Posterior vena cava (tissue), 2 donors: ENCODE measurements at regions not wholly inside any gene's neighbourhood (a gene's known extent, or its start where the extent isn't known, plus 50 kb on each side); places are given as distances from the start of the nearest gene placed in this dataset.
A peak's percentile ranks its signal among the peaks of the same experiment; 100 is the strongest.

Experiments
- DNase-seq: peaks from one replicate; pipeline ENCODE4 v3.0.0-alpha.2; 2020; ENCODE audit warnings: low spot score
- intact Hi-C, 2 donors: fragments of 100-400 bp; cut with DNase I; formaldehyde crosslinking; loops; one replicate each; pipeline versions ENCODE4 v1.14.1 to v1.14.2; 2022 to 2023
- donor health status: DM: yes; HTN: yes; CAD: no.
- donor health status: DM: yes; HTN: yes; CAD: no.

DNA sequence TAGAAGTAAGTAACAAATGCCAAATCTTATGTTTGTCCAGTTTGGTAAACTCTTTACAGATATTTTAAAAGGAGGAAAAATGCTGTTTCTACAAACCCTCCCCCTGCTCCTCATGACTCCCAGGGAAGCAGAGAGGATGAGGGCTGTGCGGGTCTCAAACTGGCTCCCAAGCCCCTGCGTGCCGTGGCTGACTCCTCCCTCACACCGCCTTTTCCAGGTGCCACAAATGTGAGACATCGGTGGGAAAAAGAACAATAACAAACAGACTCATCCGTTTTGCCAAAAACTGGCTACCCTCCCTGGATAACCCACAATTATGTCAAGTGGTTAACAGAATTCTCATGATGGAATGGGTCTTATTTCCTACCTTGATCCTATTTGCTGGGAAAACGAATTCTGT, 594.6 kb downstream of the PTPRU start:
- peak; percentile 7 for DNase-seq
- intact Hi-C loops: no loop called here

GRCh38 chr1:29830383-29830782, 594.1 kb downstream of the PTPRU start:
- peak; percentile 55 for DNase-seq
- intact Hi-C loops: no loop called here

DNA sequence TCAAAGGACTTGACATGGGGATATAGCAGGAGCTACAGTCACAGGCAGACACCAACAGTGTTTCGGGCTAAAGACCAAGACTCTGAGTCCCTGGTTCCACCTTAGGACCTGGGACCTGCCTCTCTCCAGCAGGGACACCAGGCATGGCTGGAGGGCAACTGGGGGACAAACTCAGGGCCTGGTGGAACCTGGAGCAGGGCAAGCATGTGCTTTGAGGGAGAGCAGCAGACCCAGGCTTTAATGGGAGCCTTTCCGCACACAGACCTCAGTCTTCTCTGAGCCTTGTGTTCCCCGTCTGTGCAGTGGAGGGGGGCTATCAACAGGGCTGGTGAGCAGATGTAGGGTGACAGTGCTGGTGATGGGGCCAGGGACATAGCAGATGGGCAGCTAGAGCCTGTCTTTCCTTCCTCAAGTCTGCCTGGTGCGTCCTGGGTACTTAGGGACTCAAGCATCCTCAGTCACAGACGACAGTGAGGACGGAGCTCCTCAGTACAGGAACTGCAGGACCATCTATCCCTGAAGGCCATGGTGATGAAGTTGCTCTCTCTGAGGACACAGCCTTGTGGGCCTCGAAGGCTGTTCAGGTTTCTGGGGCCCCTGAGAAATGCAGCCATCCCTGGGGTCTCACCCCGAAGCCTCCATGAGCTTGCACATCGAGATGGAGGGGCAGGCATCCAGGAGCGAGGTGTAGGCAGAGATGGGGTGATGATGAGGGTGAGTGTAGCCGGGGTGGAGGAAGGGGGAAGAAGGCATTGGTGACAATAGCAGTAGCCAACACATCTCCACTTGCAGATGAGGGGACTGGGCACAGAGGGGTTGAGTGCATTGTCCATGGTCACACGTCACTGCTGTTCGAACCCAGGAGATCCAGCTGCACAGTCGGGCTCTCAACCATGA, 593.4 kb downstream of the PTPRU start:
- peak; percentile 49 for DNase-seq
- intact Hi-C loops: no loop called here

GRCh38 chr1:29828526-29829447, 592.5 kb downstream of the PTPRU start:
- intact Hi-C loops: no loop called here
- DNase-seq: no peak

DNA sequence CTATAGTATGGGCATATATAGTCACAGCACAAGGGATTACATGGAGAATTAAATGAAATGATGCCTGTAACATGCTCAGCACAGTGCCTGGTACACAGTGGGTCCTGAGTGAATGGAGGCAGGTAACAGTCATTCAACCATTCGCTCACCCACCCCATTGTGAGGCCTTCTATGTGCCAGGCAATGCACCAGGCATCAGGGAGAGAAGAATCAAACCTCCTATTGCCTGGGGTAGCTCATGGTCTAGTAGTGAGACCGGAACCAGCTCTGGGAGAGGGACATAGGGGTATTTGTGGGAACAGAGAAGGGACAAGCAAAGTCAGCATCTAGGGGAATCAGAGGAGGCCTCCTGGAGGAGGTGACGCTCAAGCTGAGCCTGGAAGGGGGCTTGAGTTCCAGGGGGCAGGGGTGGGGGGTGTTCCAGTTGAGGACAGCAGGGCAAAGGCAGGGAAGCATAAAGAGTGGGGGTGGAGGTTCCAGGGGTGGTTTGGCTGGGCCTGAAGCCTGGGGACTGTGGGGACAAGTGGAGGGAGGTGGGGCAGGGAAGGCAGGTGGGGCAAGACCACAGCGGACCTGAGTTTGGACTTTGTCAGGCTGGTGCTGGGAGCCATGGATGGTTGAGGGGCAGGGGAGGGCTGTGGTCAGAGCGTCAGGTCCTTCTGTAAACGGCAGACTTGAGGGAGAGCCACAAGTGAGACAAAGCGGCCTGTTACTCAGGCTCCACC, 591.6 kb downstream of the PTPRU start:
- no peak for DNase-seq
- intact Hi-C loops: no loop called here

DNA sequence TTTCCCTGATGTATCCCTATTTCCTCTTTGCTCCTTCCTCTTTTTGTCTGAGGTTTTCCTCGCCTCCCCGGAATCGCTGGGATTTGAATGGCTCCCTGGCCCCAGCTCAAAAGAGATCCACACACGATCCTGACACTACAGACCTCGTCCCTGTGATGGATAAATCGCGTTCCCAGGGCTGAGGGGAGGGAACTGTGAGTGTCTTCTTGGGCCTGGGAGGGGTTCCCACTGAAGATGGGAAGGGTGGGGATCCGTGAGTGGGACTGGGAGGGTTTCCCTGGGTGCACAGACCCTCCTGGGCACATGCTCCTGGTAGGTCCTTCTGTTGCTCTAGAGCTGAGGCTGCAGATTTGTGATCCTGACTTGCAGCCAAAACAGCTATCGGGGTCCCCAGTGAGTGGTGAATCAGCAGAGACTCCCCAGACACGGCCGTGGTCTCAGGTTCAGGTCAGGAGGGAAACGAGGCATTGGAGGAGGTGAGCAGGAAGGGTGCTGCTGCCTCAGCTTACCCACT, 591.0 kb downstream of the PTPRU start:
- DNase-seq: no peak
- intact Hi-C loops: no loop called here

- intact Hi-C loops: no loop called here
- no peak for DNase-seq
These were observed 590.3 kb downstream of the PTPRU start for GRCh38 chr1:29826646-29827045.

DNA sequence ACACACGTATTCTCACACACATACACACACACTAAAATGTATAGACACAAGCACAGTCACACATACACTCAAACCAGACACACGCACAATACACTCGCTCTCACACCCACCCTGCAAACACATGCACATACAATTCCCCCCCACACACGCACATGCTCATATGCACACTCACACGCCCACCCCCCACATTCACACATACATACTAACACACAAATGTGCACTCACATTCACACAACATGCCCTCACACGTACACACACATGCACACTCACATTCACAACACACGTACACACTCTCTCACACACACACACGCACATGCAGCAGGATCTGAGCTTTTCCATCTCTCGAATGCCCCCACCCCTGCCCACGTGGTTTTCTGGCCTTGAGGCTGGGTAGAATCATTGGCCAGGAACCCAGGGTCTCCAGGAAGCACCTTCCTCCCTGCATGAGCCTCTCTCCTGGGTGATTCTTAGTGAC, 589.7 kb downstream of the PTPRU start:
- intact Hi-C loops: no loop called here
- no peak for DNase-seq

DNA sequence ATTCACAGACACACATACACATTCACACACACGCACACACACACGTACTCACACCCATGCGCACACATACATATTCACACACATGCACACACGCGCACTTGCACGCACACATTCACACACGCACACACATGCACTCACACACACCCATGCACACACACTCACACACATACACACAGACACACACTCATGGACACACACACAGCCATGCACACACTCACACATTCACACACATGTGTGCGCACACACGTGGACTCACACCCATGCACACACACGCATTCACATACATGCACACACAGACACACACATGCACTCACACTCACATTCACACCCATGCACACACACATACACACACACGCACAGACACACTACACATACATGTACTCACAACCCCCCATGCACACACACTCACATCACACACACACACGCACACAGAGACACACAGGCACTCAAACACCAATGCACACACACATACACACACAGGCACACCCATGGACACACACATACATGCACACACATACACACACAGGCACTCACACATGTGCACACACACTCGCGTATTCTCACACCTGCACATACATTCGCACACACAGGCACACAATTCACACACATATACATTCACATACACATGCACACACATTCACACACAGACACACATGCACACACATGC, 589.1 kb downstream of the PTPRU start:
- no peak for DNase-seq
- intact Hi-C loops: no loop called here

GRCh38 chr1:29824511-29825273, 588.4 kb downstream of the PTPRU start:
- intact Hi-C loops: no loop called here
- DNase-seq: no peak

- intact Hi-C loops: no loop called here
- DNase-seq: no peak
These were observed 587.7 kb downstream of the PTPRU start for GRCh38 chr1:29824025-29824424.

DNA sequence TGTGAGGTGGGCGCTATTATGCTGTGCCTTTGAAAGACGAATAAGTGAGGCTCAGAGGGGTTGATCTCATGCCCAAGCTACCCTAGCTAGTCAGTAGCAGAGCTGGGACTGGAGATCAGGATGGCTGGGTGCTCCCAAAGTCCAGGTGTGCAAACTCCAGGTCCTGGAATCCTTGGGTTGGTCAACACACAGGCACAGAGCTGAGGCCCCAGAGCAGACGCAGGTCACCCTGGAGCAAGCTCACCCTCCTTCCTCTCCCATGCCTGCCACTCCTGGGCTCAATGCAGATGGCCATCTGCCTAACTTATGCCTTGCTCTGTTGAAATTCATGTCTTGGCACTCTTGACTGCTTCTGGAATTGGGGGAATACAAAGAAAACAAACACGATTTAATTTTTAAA, 587.2 kb downstream of the PTPRU start:
- DNase-seq: no peak
- intact Hi-C loops: no loop called here

DNA sequence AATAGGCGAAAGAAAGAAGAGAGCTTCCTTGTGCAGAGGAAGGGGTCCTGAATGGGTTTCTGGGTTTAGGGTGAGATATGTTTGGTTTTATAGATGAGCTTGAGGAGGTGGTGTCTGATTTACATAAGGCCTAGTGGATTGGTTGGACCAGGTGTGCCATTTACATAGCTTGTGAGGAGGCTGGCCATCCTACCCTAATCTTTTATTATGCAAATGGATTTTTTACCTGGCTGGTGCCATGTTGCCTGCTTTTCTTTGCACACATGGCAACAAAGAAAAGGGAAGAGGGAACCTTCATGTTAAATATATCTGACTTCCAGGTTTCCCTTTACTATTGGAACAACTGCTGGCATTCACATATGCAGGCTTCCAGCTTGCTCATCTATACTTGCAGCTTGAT, 585.3 kb downstream of the PTPRU start:
- intact Hi-C loops: no loop called here
- DNase-seq: no peak

DNA sequence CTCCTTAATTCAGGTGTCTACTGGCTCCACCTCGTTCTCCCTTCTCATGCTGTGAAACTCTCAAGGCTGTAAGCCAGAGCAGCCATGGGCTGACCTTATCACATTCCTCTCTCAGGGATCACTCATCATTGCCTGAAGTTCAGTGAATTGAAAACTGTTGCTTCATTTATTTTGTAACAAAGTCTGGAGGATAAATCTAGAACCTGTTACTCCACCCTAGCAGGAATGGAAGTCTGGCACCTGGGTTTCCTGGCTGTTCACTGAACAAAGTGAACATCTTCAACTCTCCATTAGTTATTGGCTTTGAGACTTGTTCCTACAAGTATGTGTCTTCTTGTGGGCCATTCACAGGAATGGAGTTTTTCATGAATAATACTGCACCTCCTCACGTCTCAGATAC, 584.1 kb downstream of the PTPRU start:
- intact Hi-C loops: no loop called here
- DNase-seq: no peak

GRCh38 chr1:29812408-29813135, 576.2 kb downstream of the PTPRU start:
- DNase-seq: peak; percentile 42

GRCh38 chr1:29811727-29812407, 575.5 kb downstream of the PTPRU start:
- DNase-seq: peak; percentile 52
- intact Hi-C loops: no loop called here

More at GRCh38 chr1:29812408-29813135, 576.2 kb downstream of the PTPRU start:
- intact Hi-C loops: no loop called here

DNA sequence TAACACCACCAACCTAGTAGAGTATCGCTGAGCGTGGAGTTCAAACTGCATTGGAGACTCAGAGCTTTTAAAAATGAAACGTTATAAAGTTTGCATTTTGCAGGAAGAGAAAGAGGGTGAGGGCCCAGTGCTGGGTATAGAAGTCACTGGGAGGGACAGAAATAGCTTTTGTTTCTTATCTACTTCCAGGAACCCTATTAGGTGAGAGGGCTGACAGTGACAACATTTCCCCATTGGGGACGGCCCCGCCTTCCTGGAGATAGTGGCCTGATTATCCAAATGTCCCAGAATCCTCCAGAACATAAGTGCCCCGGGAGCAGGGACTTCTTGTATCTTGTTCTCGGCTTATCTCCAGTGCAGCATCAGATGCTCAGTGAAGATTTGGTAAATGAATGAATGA, 574.9 kb downstream of the PTPRU start:
- intact Hi-C loops: no loop called here
- peak; percentile 44 for DNase-seq
